Hematopoietic multipotent progenitor cell (in vitro differentiated cells): ENCODE measurements at regions not wholly inside any gene's neighbourhood (a gene's known extent, or its start where the extent isn't known, plus 50 kb on each side); places are given as distances from the start of the nearest gene placed in this dataset.

Experiments used
- DNase-seq, 3 donors: peaks; one replicate each; pipeline ENCODE4 v3.0.0-alpha.2; 2011 to 2015; ENCODE audit warnings: low read depth in 2 of 3, low spot score in 2 of 3

GRCh38 chr13:82740442-82740841, 1141.8 kb downstream of the SLITRK1 start:
- DNase-seq, result no peak

- no peak for DNase-seq
Measured at GRCh38 chr13:82739881-82740280, 1142.4 kb downstream of the SLITRK1 start.

- DNase-seq, result no peak
Measured at GRCh38 chr13:82729401-82729800, 1152.9 kb downstream of the SLITRK1 start.

- DNase-seq, result no peak
Measured at GRCh38 chr13:82720986-82721385, 1161.3 kb downstream of the SLITRK1 start.

- no peak for DNase-seq
Measured at GRCh38 chr13:82719987-82720386, 1162.3 kb downstream of the SLITRK1 start.

- no peak for DNase-seq
Measured at GRCh38 chr13:82717249-82717648, 1165.0 kb downstream of the SLITRK1 start.

GRCh38 chr13:82713687-82714405, 1168.4 kb downstream of the SLITRK1 start:
- DNase-seq, result no peak

GRCh38 chr13:82702513-82702912, 1179.8 kb downstream of the SLITRK1 start:
- no peak for DNase-seq

- no peak for DNase-seq
Measured at GRCh38 chr13:82701020-82701419, 1181.3 kb downstream of the SLITRK1 start.

- DNase-seq, result no peak
Measured at GRCh38 chr13:82698941-82699340, 1183.3 kb downstream of the SLITRK1 start.

GRCh38 chr13:82698383-82698782, 1183.9 kb downstream of the SLITRK1 start:
- no peak for DNase-seq

GRCh38 chr13:82693607-82694006, 1188.7 kb downstream of the SLITRK1 start:
- DNase-seq, result no peak

- peak in 2 of 3 donors; percentile 24 to 56 for DNase-seq
Measured at GRCh38 chr13:82688400-82688994, 1193.8 kb downstream of the SLITRK1 start.

- no peak for DNase-seq
Measured at GRCh38 chr13:82687884-82688283, 1194.4 kb downstream of the SLITRK1 start.

- DNase-seq, result no peak
Measured at GRCh38 chr13:82681535-82681934, 1200.7 kb downstream of the SLITRK1 start.

- no peak for DNase-seq
Measured at GRCh38 chr13:82678052-82678451, 1204.2 kb downstream of the SLITRK1 start.

GRCh38 chr13:82675024-82675423, 1207.2 kb downstream of the SLITRK1 start:
- DNase-seq, result no peak

GRCh38 chr13:82674546-82674945, 1207.7 kb downstream of the SLITRK1 start:
- DNase-seq, result no peak

GRCh38 chr13:82672248-82672647, 1210.0 kb downstream of the SLITRK1 start:
- DNase-seq, result no peak

GRCh38 chr13:82664183-82664582, 1218.1 kb downstream of the SLITRK1 start:
- DNase-seq, result no peak

GRCh38 chr13:82661126-82661525, 1221.1 kb downstream of the SLITRK1 start:
- DNase-seq, result no peak

- no peak for DNase-seq
Measured at GRCh38 chr13:82658811-82659210, 1223.5 kb downstream of the SLITRK1 start.

- no peak for DNase-seq
Measured at GRCh38 chr13:82657471-82657870, 1224.8 kb downstream of the SLITRK1 start.
